HG03442 (cell line): ENCODE measurements at regions not wholly inside any gene's neighbourhood (a gene's known extent, or its start where the extent isn't known, plus 50 kb on each side); places are given as distances from the start of the nearest gene placed in this dataset.

Source experiments
- ATAC-seq: cut with Tn5 transposase; IDR thresholded peaks from one replicate; pipeline ENCODE4 v1.9.1; 2021; ENCODE audit warnings: mild to moderate bottlenecking, moderate library complexity; ENCODE audit not compliant: unreplicated experiment

- no peak for ATAC-seq
Observed at GRCh38 chr1:168782559-168783116, 53.6 kb upstream of the DPT start.

DNA sequence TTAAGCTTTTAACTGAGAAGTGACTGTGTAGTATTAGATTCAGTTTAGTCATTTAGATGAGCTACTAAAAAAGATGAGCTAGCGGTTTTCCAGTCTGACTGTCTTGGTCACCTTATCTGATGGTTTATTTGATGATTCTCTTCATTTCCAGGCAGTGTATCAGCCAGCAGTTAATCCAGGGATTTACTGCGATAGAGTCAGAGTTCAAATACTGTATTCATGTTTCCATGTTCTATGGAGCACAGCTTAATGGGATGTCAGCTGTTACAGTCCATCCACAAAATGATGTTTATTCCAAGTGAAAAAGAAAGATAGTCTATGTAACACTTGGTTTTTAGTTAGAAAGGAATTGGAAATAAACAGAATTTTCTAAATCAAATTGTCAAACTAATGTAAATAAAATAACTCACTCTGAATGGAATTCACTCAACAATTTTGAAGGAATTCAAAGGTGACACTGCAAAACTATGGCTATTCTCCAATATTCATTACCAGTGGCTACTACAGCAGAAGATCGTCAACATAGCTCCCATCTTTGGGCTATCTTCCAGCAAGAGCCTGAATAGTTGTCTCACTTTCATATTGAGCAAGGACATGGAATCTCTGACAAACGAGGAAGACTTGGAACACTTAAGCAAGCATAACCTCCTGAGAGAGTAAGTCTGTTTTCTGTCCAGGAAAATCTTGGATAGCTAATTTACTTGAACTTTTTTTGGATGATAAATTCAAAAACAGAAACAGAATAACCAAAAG, 54.6 kb upstream of the DPT start:
- no peak for ATAC-seq

GRCh38 chr1:168786476-168787330, 57.7 kb upstream of the DPT start:
- ATAC-seq = no peak

GRCh38 chr1:168788258-168788657, 59.3 kb upstream of the DPT start:
- ATAC-seq = no peak

DNA sequence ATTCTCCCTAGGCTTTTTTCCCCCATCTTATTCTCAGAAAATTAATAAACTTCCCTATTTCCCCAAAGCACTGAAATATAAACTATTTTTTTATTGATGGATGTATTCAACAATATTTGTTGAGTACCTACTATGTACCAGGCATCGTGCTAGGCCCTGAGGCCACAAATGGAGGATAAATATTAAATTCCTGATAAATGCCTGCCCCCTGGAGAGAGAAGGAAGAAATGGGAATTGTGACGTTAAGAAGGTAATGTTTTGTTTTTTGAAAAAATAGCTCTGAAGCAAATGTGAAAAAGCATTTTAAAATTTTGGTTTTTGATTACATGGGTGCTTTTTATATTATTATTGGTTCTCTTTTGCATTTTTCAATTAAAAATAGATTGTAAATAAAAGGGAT, 60.5 kb upstream of the DPT start:
- ATAC-seq = no peak

DNA sequence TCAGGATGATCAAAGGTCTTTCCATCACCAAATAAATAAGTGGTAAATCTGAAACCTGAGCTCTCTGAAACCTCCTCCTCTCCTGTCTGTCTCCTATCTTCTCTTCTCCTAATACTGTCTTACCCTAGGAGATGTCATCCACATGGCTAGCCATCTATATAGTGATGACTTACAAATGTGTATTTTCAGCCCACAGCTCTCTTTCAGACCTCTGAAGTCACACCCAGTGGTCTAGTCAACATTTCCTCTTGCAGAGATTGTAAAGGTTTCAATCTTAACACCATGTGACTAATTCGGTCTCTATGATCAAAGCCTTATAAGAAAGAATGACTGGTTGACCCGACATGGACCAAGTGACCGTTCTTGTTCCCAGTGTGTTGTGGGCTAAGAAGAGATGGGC, 63.1 kb upstream of the DPT start:
- no peak for ATAC-seq

GRCh38 chr1:168792592-168793125, 63.7 kb upstream of the DPT start:
- ATAC-seq = no peak

- ATAC-seq = no peak
Observed at GRCh38 chr1:168794057-168794456, 65.1 kb upstream of the DPT start.

- ATAC-seq = no peak
Observed at GRCh38 chr1:168795681-168796080, 66.7 kb upstream of the DPT start.

- no peak for ATAC-seq
Observed at GRCh38 chr1:168799927-168800605, 71.1 kb upstream of the DPT start.

DNA sequence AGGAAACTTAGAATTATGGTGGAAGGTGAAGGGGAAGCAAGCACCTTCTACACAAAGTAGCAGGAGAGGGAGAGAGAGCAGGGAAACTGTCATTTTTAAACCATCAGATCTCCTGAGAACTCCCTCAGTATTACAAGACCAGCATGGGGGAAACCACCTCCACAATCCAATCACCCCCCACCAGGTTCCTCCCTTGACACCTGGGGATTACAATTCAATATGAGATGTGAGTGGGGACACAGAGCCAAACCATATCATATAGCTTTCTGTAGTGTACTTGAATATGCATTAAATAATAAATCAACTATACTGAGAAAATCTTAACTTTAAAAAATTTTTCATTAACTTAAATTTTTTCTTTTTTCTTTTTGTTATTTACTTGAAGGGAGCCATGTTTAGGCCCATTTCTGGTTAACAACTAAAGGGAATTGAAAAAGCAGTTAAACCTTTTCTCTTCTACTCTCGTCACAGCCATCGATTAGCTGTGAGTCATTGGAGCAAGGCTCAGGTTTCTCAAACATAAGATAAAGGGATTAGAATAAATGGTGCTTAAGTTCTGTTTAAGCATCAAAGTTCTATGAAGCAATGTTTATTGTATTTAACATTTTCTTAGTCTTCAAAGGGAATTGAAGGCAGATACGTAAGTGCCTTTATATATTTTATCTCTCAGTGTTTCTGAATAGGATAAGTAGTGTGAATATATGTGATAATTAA, 72.2 kb upstream of the DPT start:
- no peak for ATAC-seq

DNA sequence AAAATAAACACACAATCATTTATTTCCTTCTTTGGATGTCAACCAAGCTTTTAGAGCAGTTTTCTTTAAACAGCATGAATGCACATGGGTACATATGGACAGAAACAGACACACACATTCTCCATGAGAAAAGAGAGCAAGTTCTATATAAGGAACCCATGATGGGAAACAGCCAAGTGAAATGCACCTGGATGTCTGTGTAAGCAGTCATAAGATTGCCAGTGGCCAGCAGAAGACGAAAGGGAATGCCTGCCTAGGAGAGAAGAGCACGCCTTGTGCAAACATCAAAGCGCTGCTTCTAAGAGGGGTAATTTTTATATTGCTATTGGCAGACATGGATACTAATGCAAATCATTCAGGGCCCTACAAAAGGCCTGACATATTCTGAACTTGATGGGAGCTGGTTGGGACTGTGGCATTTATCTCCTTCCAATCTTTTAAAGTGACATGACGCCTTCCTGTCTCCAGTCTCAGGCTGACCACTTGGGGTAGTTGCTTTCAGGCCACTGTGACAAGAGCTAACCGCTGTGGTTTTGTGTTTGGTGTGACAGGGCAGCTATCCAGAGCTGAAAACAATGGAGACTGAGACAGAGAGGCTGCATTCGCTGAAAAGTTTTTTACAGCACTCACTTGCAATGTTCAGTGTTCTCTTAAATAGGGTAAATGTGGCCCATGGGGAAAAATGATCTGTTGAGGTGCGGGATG, 75.0 kb upstream of the DPT start:
- no peak for ATAC-seq

DNA sequence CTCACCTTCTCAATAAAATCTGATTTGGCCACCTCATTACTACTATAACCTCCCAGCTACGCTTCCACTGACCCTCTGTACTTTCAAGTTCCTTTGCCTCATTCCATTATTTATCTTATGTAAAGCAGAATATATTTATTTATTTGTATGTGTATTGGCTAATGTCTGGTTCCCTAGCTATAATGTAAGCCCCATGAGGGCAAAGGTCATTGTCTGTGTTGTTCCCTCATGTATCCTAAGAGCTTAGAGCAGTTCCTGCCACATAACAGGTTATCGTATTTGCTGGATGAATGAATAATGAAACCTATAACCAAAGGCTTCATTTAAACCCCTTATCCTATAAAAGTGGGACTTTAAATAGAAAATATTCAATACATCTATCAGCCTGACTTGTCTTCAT, 77.9 kb upstream of the DPT start:
- no peak for ATAC-seq

- ATAC-seq = no peak
Observed at GRCh38 chr1:168811176-168811575, 82.2 kb upstream of the DPT start.

GRCh38 chr1:168819668-168820067, 90.7 kb upstream of the DPT start:
- no peak for ATAC-seq

- no peak for ATAC-seq
Observed at GRCh38 chr1:168821434-168821833, 92.4 kb upstream of the DPT start.

- no peak for ATAC-seq
Observed at GRCh38 chr1:168822911-168823310, 93.9 kb upstream of the DPT start.

- ATAC-seq = no peak
Observed at GRCh38 chr1:168823988-168824387, 95.0 kb upstream of the DPT start.

GRCh38 chr1:168824418-168825065, 95.5 kb upstream of the DPT start:
- ATAC-seq = peak; percentile 57
